A673 (cell line): ENCODE measurements at regions not wholly inside any gene's neighbourhood (a gene's known extent, or its start where the extent isn't known, plus 50 kb on each side); places are given as distances from the start of the nearest gene placed in this dataset.
A peak's percentile ranks its signal among the peaks of the same experiment; 100 is the strongest.

Experiments used
- BruUV-seq: library from RNA; stranded (reverse); fragments of 400-500 nt; replicated peaks from 2 replicates; lab custom pipeline; 2021; lab: Mats Ljungman, UMichigan
- CTCF ChIA-PET: fragments of 300-600 bp; sonication (Branson Sonifier 250); formaldehyde crosslinking; loops from one replicate; lab custom pipeline; 2022; ENCODE audit warnings: antibody characterized with exemption; lab: Charles Lee
- POLR2A ChIA-PET: fragments of 300-600 bp; sonication (Branson Sonifier 250); formaldehyde crosslinking; loops from one replicate; lab custom pipeline; 2022; ENCODE audit warnings: antibody characterized with exemption; ENCODE audit not compliant: low non-redundant PET; lab: Charles Lee
- DNase-seq: peaks from one replicate; pipeline ENCODE4 v3.0.0-alpha.2; 2015; ENCODE audit warnings: low spot score
- H3K27ac ChIP-seq: fragments of 200-600 bp; sonication (generic); 2 replicates; pipeline ENCODE4 v1.5.1; 2016; ENCODE audit warnings: mixed run types, low read depth, mild to moderate bottlenecking, mixed read lengths, antibody characterized with exemption, low read length; ENCODE audit not compliant: poor library complexity, severe bottlenecking
- H3K27me3 ChIP-seq: fragments of 200-600 bp; sonication (generic); replicated peaks from 2 replicates; pipeline ENCODE4 v1.6.1; 2017; ENCODE audit warnings: mixed run types, low read depth, mild to moderate bottlenecking, mixed read lengths, antibody characterized with exemption, low read length; ENCODE audit not compliant: insufficient read depth, poor library complexity
- H3K36me3 ChIP-seq: fragments of 200-600 bp; sonication (generic); 2 replicates; pipeline ENCODE4 v1.6.1; 2016; ENCODE audit warnings: mixed run types, mild to moderate bottlenecking, mixed read lengths, antibody characterized with exemption, low read length; ENCODE audit not compliant: insufficient read depth, poor library complexity, severe bottlenecking
- H3K4me1 ChIP-seq: fragments of 200-600 bp; sonication (generic); 2 replicates; pipeline ENCODE4 v1.6.1; 2017; ENCODE audit warnings: mixed run types, mild to moderate bottlenecking, mixed read lengths, antibody characterized with exemption, low read length; ENCODE audit not compliant: insufficient read depth, poor library complexity, severe bottlenecking
- H3K4me3 ChIP-seq: fragments of 200-600 bp; sonication (generic); 2 replicates; pipeline ENCODE4 v1.5.1; 2016; ENCODE audit warnings: low read depth, mixed run types, mild to moderate bottlenecking, mixed read lengths, low read length; ENCODE audit not compliant: poor library complexity, severe bottlenecking
- H3K9me3 ChIP-seq: fragments of 200-600 bp; sonication (generic); 2 replicates; pipeline ENCODE4 v1.6.1; 2016; ENCODE audit warnings: mixed run types, low read depth, mild to moderate bottlenecking, mixed read lengths, antibody characterized with exemption, low read length; ENCODE audit not compliant: poor library complexity, severe bottlenecking
- EZH2 ChIP-seq: fragments of 200-600 bp; sonication (generic); IDR thresholded peaks from 2 replicates; pipeline ENCODE4 v1.6.1; 2017; ENCODE audit warnings: borderline replicate concordance, low read depth, mild to moderate bottlenecking, mixed read lengths, antibody characterized with exemption, low read length; ENCODE audit not compliant: poor library complexity, severe bottlenecking
- intact Hi-C: fragments of 100-400 bp; cut with micrococcal nuclease; formaldehyde crosslinking; loops from one replicate; pipeline ENCODE4 v1.10.0; 2022; ENCODE audit not compliant: unreplicated experiment
- TF ChIP-seq, protein P1 (sequence below): fragments of 300-800, 200-600 bp; sonication (generic); conservative IDR thresholded peaks from 2 replicates; pipeline ENCODE4 v1.5.1; 2017; ENCODE audit warnings: low read depth, mild to moderate bottlenecking, antibody characterized with exemption, low read length, moderate library complexity, mixed read lengths

- TF ChIP-seq, protein P1, sequence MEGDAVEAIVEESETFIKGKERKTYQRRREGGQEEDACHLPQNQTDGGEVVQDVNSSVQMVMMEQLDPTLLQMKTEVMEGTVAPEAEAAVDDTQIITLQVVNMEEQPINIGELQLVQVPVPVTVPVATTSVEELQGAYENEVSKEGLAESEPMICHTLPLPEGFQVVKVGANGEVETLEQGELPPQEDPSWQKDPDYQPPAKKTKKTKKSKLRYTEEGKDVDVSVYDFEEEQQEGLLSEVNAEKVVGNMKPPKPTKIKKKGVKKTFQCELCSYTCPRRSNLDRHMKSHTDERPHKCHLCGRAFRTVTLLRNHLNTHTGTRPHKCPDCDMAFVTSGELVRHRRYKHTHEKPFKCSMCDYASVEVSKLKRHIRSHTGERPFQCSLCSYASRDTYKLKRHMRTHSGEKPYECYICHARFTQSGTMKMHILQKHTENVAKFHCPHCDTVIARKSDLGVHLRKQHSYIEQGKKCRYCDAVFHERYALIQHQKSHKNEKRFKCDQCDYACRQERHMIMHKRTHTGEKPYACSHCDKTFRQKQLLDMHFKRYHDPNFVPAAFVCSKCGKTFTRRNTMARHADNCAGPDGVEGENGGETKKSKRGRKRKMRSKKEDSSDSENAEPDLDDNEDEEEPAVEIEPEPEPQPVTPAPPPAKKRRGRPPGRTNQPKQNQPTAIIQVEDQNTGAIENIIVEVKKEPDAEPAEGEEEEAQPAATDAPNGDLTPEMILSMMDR: no peak
- no peak for TF ChIP-seq EZH2
- POLR2A ChIA-PET: no interaction called here
- Histone ChIP-seq H3K27me3 (no peaks in the 10 kb centered on the region), H3K9me3 (no peaks in the 10 kb centered on the region), H3K4me3 (no peak overlapping the region), H3K27ac (no peak overlapping the region), H3K4me1 (no peaks in the 10 kb centered on the region), H3K36me3 (no peaks in the 10 kb centered on the region)
- intact Hi-C loops: no loop called here
- BruUV-seq: no TSS peak
- DNase-seq: no peak
- CTCF ChIA-PET: no interaction called here
Measured at GRCh38 chr5:125346316-125346715, 599.9 kb upstream of the ZNF608 start.

GRCh38 chr5:125348221-125348692 is 601.8 kb upstream of the ZNF608 start:
- no peaks in the 10 kb centered on the region for H3K9me3 ChIP-seq
- H3K4me1 ChIP-seq: no peaks in the 10 kb centered on the region
- ChIA-PET CTCF (no interaction called here), POLR2A (no interaction called here)
- H3K36me3 ChIP-seq: no peaks in the 10 kb centered on the region
- no peak overlapping the region for H3K4me3 ChIP-seq
- intact Hi-C loops: no loop called here
- TF ChIP-seq, protein P1: no peak
- TF ChIP-seq EZH2: no peak
- BruUV-seq: no TSS peak
- H3K27me3 ChIP-seq: no peaks in the 10 kb centered on the region
- no peak overlapping the region for H3K27ac ChIP-seq
- peak; percentile 24 for DNase-seq

DNA sequence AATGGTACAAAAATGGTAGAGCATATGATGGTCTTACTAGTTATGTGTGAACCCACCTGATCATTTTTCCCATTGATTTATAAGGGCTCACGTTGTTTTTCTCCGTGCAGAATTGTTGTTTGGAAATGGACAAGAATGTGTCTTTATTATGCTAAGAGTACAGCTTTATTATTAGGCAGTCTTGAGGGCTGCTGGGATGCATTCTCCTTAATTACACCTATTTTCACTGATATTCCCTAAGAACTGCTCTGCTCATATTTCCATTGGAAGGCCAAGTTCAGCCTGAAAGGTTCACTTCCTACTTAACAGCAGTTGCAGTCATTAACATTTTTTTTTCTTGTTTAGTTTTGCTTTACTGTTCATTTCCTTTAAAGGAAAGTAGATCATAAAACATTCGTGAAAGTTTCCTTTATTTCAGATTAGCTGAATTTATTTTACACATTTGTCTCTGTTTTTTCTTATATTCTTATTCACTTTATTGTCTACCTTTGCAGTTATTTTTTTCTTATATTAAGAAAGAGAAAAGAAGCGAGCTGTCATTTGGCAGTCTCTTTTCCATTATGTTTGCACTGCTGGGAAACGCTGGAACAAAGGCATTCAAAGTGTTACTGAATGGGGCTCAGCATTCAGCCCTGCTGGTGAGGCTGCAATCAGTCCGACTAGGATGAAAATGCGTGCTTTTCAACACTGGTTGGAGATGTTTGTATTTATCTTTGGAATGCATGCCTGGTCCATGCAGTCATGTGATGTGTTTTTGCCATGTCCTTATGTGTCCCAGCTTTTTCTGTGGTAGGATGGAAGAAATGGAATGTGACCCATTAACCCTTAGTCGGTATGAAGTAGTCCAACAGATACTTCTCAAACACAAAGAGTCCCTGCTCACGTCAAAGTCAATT is 602.7 kb upstream of the ZNF608 start:
- BruUV-seq: no TSS peak
- ChIA-PET CTCF (no interaction called here), POLR2A (no interaction called here)
- TF ChIP-seq EZH2: no peak
- TF ChIP-seq, protein P1: no peak
- no peaks in the 10 kb centered on the region for H3K9me3 ChIP-seq
- no peak overlapping the region for H3K4me3 ChIP-seq
- no peak for DNase-seq
- H3K4me1 ChIP-seq: no peaks in the 10 kb centered on the region
- no peak overlapping the region for H3K27ac ChIP-seq
- no peaks in the 10 kb centered on the region for H3K27me3 ChIP-seq
- intact Hi-C loops: no loop called here
- no peaks in the 10 kb centered on the region for H3K36me3 ChIP-seq
